K562 (cell line): ENCODE measurements at regions not wholly inside any gene's neighbourhood (a gene's known extent, or its start where the extent isn't known, plus 50 kb on each side); places are given as distances from the start of the nearest gene placed in this dataset.

Experiments
- ATAC-seq: fragments of 200-7000 bp; cut with Tn5 transposase; 3 replicates; pipeline ENCODE4 v1.9.1; 2020; ENCODE audit warnings: moderate library complexity
- BruUV-seq: library from RNA; stranded (reverse); fragments of 400-500 nt; replicated peaks from 2 replicates; lab custom pipeline; 2021; lab: Mats Ljungman, UMichigan
- CTCF ChIA-PET: fragments of 300-600 bp; formaldehyde crosslinking; extraction: SDS; loops from one replicate; lab custom pipeline; 2021; ENCODE audit warnings: low intra/inter-chr PET ratio; lab: Yijun Ruan, JAX
- POLR2A ChIA-PET: fragments of 300-600, 350-650 bp; sonication (Branson Sonifier 250); formaldehyde crosslinking; extraction: SDS; loops from one replicate; lab custom pipeline; 2021; ENCODE audit warnings: antibody characterized with exemption, inconsistent platforms; lab: Yijun Ruan, JAX
- DNase-seq, 4 experiments: peaks; one replicate each; pipeline versions ENCODE4 v3.0.0 to v3.0.0-alpha.2; 2011 to 2018; ENCODE audit warnings: low spot score in 3 of 4, mixed read lengths in 3 of 4; ENCODE audit errors: extremely low read depth in 1 of 4
- FAIRE-seq: peaks from 2 replicates; lab custom pipeline; 2011; peaks lifted over from hg19 to GRCh38; lab: Jason Lieb, UNC
- H2AFZ ChIP-seq: 2 replicates; pipeline ENCODE4 v1.6.0; 2011; ENCODE audit warnings: low read depth, low read length, control low read depth, inconsistent platforms
- H3K27ac ChIP-seq: fragments of 200-600 bp; 3 replicates; pipeline ENCODE4 v1.8.0; 2011; ENCODE audit warnings: low read depth, mild to moderate bottlenecking, control low read depth, inconsistent platforms, low read length, moderate library complexity, mixed read lengths; ENCODE audit errors: extremely low read depth
- H3K27me3 ChIP-seq, 2 experiments: fragments of 300-600 bp in 1 of 2; 2 replicates in 1 of 2; 3 replicates in 1 of 2; pipeline versions ENCODE4 v1.6.0 to v1.8.0; 2011; ENCODE audit warnings: inconsistent platforms in 2 of 2, low read length in 2 of 2, mild to moderate bottlenecking in 1 of 2, mixed read lengths in 1 of 2, moderate library complexity in 1 of 2; ENCODE audit not compliant: control insufficient read depth in 2 of 2, insufficient read depth in 2 of 2
- H3K36me3 ChIP-seq: fragments of 300-600 bp; 3 replicates; pipeline ENCODE4 v1.8.0; 2011; ENCODE audit warnings: mild to moderate bottlenecking, low read length, inconsistent platforms; ENCODE audit not compliant: control insufficient read depth, insufficient read depth
- H3K4me1 ChIP-seq, 2 experiments: fragments of 200-600 bp in 1 of 2; replicated peaks in 1 of 2; 2 replicates in 1 of 2; 3 replicates in 1 of 2; pipeline versions ENCODE4 v1.5.1 to v1.8.0; 2011; ENCODE audit warnings: inconsistent platforms in 2 of 2, low read length in 2 of 2, mild to moderate bottlenecking in 1 of 2, mixed read lengths in 1 of 2, moderate library complexity in 1 of 2; ENCODE audit not compliant: control insufficient read depth in 2 of 2, insufficient read depth in 2 of 2
- H3K4me2 ChIP-seq: 2 replicates; pipeline ENCODE4 v1.6.1; 2011; ENCODE audit warnings: low read length, control low read depth, inconsistent platforms, mixed read lengths; ENCODE audit not compliant: insufficient read depth
- H3K4me3 ChIP-seq: fragments of 200-600 bp; sonication (generic), shearing (Covaris generic); 2 replicates; pipeline ENCODE4 v1.5.1; 2016; ENCODE audit warnings: control low read depth, inconsistent platforms
- H3K79me2 ChIP-seq: fragments of 200-600 bp; 3 replicates; pipeline ENCODE4 v1.8.0; 2011; ENCODE audit warnings: low read length, inconsistent platforms; ENCODE audit not compliant: control insufficient read depth, insufficient read depth
- H3K9ac ChIP-seq, 2 experiments: 2 replicates each; pipeline versions ENCODE4 v1.6.0 to v1.6.1; 2011; ENCODE audit warnings: low read depth in 2 of 2, low read length in 2 of 2, control low read depth in 1 of 2, inconsistent platforms in 1 of 2, mild to moderate bottlenecking in 1 of 2, mixed read lengths in 1 of 2; ENCODE audit not compliant: insufficient read depth in 1 of 2
- H3K9me1 ChIP-seq: one replicate; pipeline ENCODE4 v1.6.0; 2011; ENCODE audit warnings: inconsistent platforms, mild to moderate bottlenecking, low read length, moderate library complexity; ENCODE audit not compliant: control insufficient read depth, insufficient read depth
- H3K9me3 ChIP-seq: replicated peaks from 2 replicates; pipeline ENCODE4 v1.5.1; 2011; ENCODE audit warnings: low read depth, low read length, inconsistent platforms; ENCODE audit not compliant: control insufficient read depth, insufficient read depth
- H4K20me1 ChIP-seq: replicated peaks from 2 replicates; pipeline ENCODE4 v1.6.1; 2011; ENCODE audit warnings: low read length, inconsistent platforms, mixed read lengths; ENCODE audit not compliant: control insufficient read depth, insufficient read depth
- CCNT2 ChIP-seq: IDR thresholded peaks from 2 replicates; pipeline ENCODE4 v1.6.1; 2011; ENCODE audit warnings: borderline replicate concordance, low read depth, mild to moderate bottlenecking, moderate library complexity, mixed read lengths, low read length; ENCODE audit not compliant: insufficient read length; ENCODE audit errors: extremely low read depth
- GABPB1 ChIP-seq: sonication (generic); formaldehyde crosslinking; IDR thresholded peaks from 2 replicates; pipeline ENCODE4 v1.8.0; 2022; ENCODE audit warnings: mild to moderate bottlenecking, missing genetic modification reagents
- JUNB ChIP-seq: fragments of 450-650 bp; formaldehyde crosslinking; conservative IDR thresholded peaks from 2 replicates; pipeline ENCODE4 v1.4.0; 2020; ENCODE audit warnings: mild to moderate bottlenecking
- MCM5 ChIP-seq: fragments of 450-650 bp; IDR thresholded peaks from 2 replicates; pipeline ENCODE4 v1.6.1; 2016; ENCODE audit warnings: low read depth
- OTX1 ChIP-seq: fragments of 450-650 bp; formaldehyde crosslinking; IDR thresholded peaks from 2 replicates; pipeline ENCODE4 v1.4.0; 2022; ENCODE audit warnings: mild to moderate bottlenecking
- RAD51 ChIP-seq: fragments of 450-650 bp; IDR thresholded peaks from 2 replicates; pipeline ENCODE4 v1.7.1; 2016; ENCODE audit warnings: low read depth, mild to moderate bottlenecking, borderline replicate concordance
- ZNF224 ChIP-seq: sonication (generic); formaldehyde crosslinking; IDR thresholded peaks from 2 replicates; pipeline ENCODE4 v1.8.0; 2022; ENCODE audit warnings: mild to moderate bottlenecking, missing genetic modification reagents
- WGBS: fragments of 100-300 bp; shearing (Covaris generic); methylation state at CpG from one replicate; pipeline ENCODE4 v1.1.6; 2016; ENCODE audit warnings: low coverage, mixed read lengths; ENCODE audit not compliant: insufficient coverage; ENCODE audit errors: missing lambda C conversion rate; 5-methylcytosine and 5-hydroxymethylcytosine counted together
- in situ Hi-C: fragments of 300-500 bp; cut with MboI; formaldehyde crosslinking; loops from 4 replicates; pipeline ENCODE4 v1.15.0; 2018; ENCODE audit warnings: inconsistent platforms, mixed read lengths
- intact Hi-C: fragments of 100-400 bp; cut with micrococcal nuclease; formaldehyde crosslinking; loops from 2 replicates; pipeline ENCODE4 v1.14.2; 2022
- TF ChIP-seq, protein P1 (sequence below): fragments of 250-450 bp; sonication (Bioruptor Pico); IDR thresholded peaks from 2 replicates; pipeline ENCODE4 v1.8.0; 2021; ENCODE audit warnings: borderline replicate concordance, mild to moderate bottlenecking, moderate library complexity; ENCODE audit not compliant: poor library complexity, severe bottlenecking
- TF ChIP-seq, protein P2 (sequence below): fragments of 450-650 bp; IDR thresholded peaks from 2 replicates; pipeline ENCODE4 v1.6.1; 2014; ENCODE audit warnings: low read depth, mild to moderate bottlenecking, moderate library complexity, borderline replicate concordance

DNA sequence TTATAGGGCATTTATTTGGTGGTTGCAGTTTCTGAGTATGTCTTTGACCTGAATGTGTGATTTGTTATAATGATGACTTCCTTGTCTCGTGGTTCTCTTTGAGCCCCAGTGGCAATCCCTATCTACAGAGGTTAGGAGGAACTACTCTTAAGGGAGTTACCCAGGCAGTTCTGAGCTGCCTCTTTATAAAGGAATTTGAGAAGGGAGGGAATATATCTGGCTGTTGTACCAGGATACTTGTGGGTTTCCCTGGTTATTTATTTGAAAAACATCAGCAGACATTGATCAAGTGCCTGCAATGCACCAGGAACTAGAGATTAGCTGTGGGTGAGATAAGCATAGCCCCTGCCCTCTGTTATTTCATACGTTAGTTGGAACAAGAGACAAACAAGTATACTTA, 243.5 kb upstream of the ARHGAP20 start:
- FAIRE-seq = no peak
- no peaks in the 10 kb centered on the region for H4K20me1 ChIP-seq

More for the DNA sequence above, 243.5 kb upstream of the ARHGAP20 start:
- no peak overlapping the region for H3K4me3 ChIP-seq
- no peaks in the 10 kb centered on the region for H3K79me2 ChIP-seq
- no TSS peak for BruUV-seq
- POLR2A ChIA-PET = no interaction called here
- TF ChIP-seq RAD51 (no peak), GABPB1 (CRISPR knock-in tag) (no peak), CCNT2 (no peak), MCM5 (no peak), JUNB (CRISPR knock-in tag) (no peak), OTX1 (CRISPR knock-in tag) (no peak), ZNF224 (CRISPR knock-in tag) (no peak)
- TF ChIP-seq, protein P1, sequence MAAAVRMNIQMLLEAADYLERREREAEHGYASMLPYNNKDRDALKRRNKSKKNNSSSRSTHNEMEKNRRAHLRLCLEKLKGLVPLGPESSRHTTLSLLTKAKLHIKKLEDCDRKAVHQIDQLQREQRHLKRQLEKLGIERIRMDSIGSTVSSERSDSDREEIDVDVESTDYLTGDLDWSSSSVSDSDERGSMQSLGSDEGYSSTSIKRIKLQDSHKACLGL = no peak
- TF ChIP-seq, protein P2, sequence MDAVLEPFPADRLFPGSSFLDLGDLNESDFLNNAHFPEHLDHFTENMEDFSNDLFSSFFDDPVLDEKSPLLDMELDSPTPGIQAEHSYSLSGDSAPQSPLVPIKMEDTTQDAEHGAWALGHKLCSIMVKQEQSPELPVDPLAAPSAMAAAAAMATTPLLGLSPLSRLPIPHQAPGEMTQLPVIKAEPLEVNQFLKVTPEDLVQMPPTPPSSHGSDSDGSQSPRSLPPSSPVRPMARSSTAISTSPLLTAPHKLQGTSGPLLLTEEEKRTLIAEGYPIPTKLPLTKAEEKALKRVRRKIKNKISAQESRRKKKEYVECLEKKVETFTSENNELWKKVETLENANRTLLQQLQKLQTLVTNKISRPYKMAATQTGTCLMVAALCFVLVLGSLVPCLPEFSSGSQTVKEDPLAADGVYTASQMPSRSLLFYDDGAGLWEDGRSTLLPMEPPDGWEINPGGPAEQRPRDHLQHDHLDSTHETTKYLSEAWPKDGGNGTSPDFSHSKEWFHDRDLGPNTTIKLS = no peak
- TF ChIP-seq, all 486 proteins: peak for 0
- H3K27me3 ChIP-seq = no peaks in the 10 kb centered on the region
- CTCF ChIA-PET = no interaction called here
- H3K9ac ChIP-seq = no peak overlapping the region
- no peaks in the 10 kb centered on the region for H3K36me3 ChIP-seq
- DNase-seq (no peak), ATAC-seq (no peak)
- no peak overlapping the region for H2AFZ ChIP-seq
- no peaks in the 10 kb centered on the region for H3K9me3 ChIP-seq
- no peaks in the 10 kb centered on the region for H3K4me1 ChIP-seq
- intact Hi-C loops (no loop called here), in situ Hi-C loops (no loop called here)
- no peak overlapping the region for H3K4me2 ChIP-seq
- no peaks in the 10 kb centered on the region for H3K9me1 ChIP-seq
- WGBS = 0% methylated on average over 2 of the region's 2 CpGs
- H3K27ac ChIP-seq = no peak overlapping the region
